IMR-90 (cell line): ENCODE measurements at regions not wholly inside any gene's neighbourhood (a gene's known extent, or its start where the extent isn't known, plus 50 kb on each side); places are given as distances from the start of the nearest gene placed in this dataset.
A peak's percentile ranks its signal among the peaks of the same experiment; 100 is the strongest.

ENCODE experiments used
- ATAC-seq: fragments of 200-7000 bp; cut with Tn5 transposase; 2 replicates; pipeline ENCODE4 v1.9.1; 2020; ENCODE audit warnings: low read depth, mild to moderate bottlenecking, moderate library complexity
- BruUV-seq: library from RNA; stranded (reverse); fragments of 400-500 nt; replicated peaks from 2 replicates; lab custom pipeline; 2021; lab: Mats Ljungman, UMichigan
- CTCF ChIA-PET: fragments of 300-600 bp; formaldehyde crosslinking; extraction: SDS; loops from one replicate; lab custom pipeline; 2021; ENCODE audit warnings: antibody characterized with exemption; lab: Yijun Ruan, JAX
- POLR2A ChIA-PET: fragments of 300-600 bp; sonication (Branson Sonifier 250); formaldehyde crosslinking; loops from one replicate; lab custom pipeline; 2022; ENCODE audit warnings: antibody characterized with exemption; ENCODE audit not compliant: unreplicated experiment; lab: Charles Lee
- DNase-seq: peaks from one replicate; pipeline ENCODE4 v3.0.0; 2013
- H2AFZ ChIP-seq: replicated peaks from 2 replicates; pipeline ENCODE3; 2013; ENCODE audit warnings: low read length, mild to moderate bottlenecking; ENCODE audit not compliant: poor library complexity
- H2AK5ac ChIP-seq: 2 replicates; pipeline ENCODE4 v1.6.1; 2013; ENCODE audit warnings: low read depth, low read length, inconsistent platforms
- H2AK9ac ChIP-seq: replicated peaks from 2 replicates; pipeline ENCODE3; 2013; ENCODE audit warnings: mild to moderate bottlenecking, low read depth, low read length, moderate library complexity; ENCODE audit not compliant: poor library complexity
- H2BK120ac ChIP-seq: 2 replicates; pipeline ENCODE4 v1.6.1; 2013; ENCODE audit warnings: low read depth, low read length, inconsistent platforms
- H2BK15ac ChIP-seq: 3 replicates; pipeline ENCODE4 v1.6.1; 2013; ENCODE audit warnings: low read depth, low read length, inconsistent platforms
- H2BK20ac ChIP-seq: 2 replicates; pipeline ENCODE4 v1.6.1; 2013; ENCODE audit warnings: low read depth, mild to moderate bottlenecking, inconsistent platforms, low read length, moderate library complexity
- H2BK5ac ChIP-seq: 2 replicates; pipeline ENCODE4 v1.6.1; 2013; ENCODE audit warnings: mild to moderate bottlenecking, low read depth, low read length, inconsistent platforms; ENCODE audit not compliant: poor library complexity, severe bottlenecking
- H3K14ac ChIP-seq: replicated peaks from 2 replicates; pipeline ENCODE4 v1.6.1; 2013; ENCODE audit warnings: low read depth, low read length, inconsistent platforms
- H3K18ac ChIP-seq: 2 replicates; pipeline ENCODE4 v1.6.1; 2013; ENCODE audit warnings: low read depth, low read length, control low read depth
- H3K23ac ChIP-seq: 2 replicates; pipeline ENCODE4 v1.6.1; 2013; ENCODE audit warnings: low read depth, low read length, inconsistent platforms
- H3K27ac ChIP-seq: 2 replicates; pipeline ENCODE4 v1.5.1; 2013; ENCODE audit warnings: mild to moderate bottlenecking, control low read depth, low read length; ENCODE audit not compliant: insufficient read depth
- H3K27me3 ChIP-seq: 2 replicates; pipeline ENCODE4 v1.6.1; 2013; ENCODE audit warnings: low read length; ENCODE audit not compliant: control insufficient read depth, insufficient read depth
- H3K36me3 ChIP-seq: 2 replicates; pipeline ENCODE4 v1.6.1; 2013; ENCODE audit warnings: low read length, mixed read lengths; ENCODE audit not compliant: control insufficient read depth, insufficient read depth
- H3K4ac ChIP-seq: 2 replicates; pipeline ENCODE4 v1.6.1; 2013; ENCODE audit warnings: low read depth, low read length, inconsistent platforms
- H3K4me1 ChIP-seq: 2 replicates; pipeline ENCODE4 v1.6.1; 2013; ENCODE audit warnings: low read length, mixed read lengths; ENCODE audit not compliant: control insufficient read depth, insufficient read depth
- H3K4me2 ChIP-seq: 2 replicates; pipeline ENCODE4 v1.6.1; 2013; ENCODE audit warnings: low read depth, mild to moderate bottlenecking, control low read depth, low read length, moderate library complexity
- H3K4me3 ChIP-seq: 2 replicates; pipeline ENCODE4 v1.5.1; 2013; ENCODE audit warnings: low read depth, mild to moderate bottlenecking, control low read depth, low read length, moderate library complexity; ENCODE audit not compliant: insufficient read depth
- H3K56ac ChIP-seq: 2 replicates; pipeline ENCODE4 v1.6.1; 2013; ENCODE audit warnings: low read length, inconsistent platforms; ENCODE audit not compliant: insufficient read depth; ENCODE audit errors: extremely low read depth
- H3K79me1 ChIP-seq, 2 experiments: 2 replicates each; pipeline ENCODE4 v1.6.1; 2013; ENCODE audit warnings: low read length in 2 of 2, inconsistent platforms in 1 of 2, low read depth in 1 of 2
- H3K9ac ChIP-seq: 2 replicates; pipeline ENCODE4 v1.6.1; 2013; ENCODE audit warnings: low read depth, low read length, control low read depth
- H3K9me1 ChIP-seq: 2 replicates; pipeline ENCODE4 v1.6.1; 2013; ENCODE audit warnings: low read length, inconsistent platforms; ENCODE audit not compliant: insufficient read depth
- H3K9me3 ChIP-seq: 2 replicates; pipeline ENCODE4 v1.6.1; 2013; ENCODE audit warnings: low read length; ENCODE audit not compliant: control insufficient read depth, insufficient read depth
- H4K20me1 ChIP-seq: 2 replicates; pipeline ENCODE4 v1.6.1; 2013; ENCODE audit warnings: low read length, inconsistent platforms; ENCODE audit not compliant: insufficient read depth
- H4K5ac ChIP-seq: 2 replicates; pipeline ENCODE4 v1.6.1; 2013; ENCODE audit warnings: mild to moderate bottlenecking, low read depth, low read length, control low read depth
- H4K8ac ChIP-seq, 2 experiments: 2 replicates each; pipeline ENCODE4 v1.6.1; 2013; ENCODE audit warnings: low read depth in 2 of 2, low read length in 2 of 2, control low read depth in 1 of 2, inconsistent platforms in 1 of 2
- H4K91ac ChIP-seq: 2 replicates; pipeline ENCODE4 v1.6.1; 2013; ENCODE audit warnings: low read depth, low read length, inconsistent platforms; ENCODE audit not compliant: insufficient read depth
- BHLHE40 ChIP-seq: fragments of 150-350 bp; IDR thresholded peaks from 2 replicates; pipeline ENCODE4 v1.6.1; 2016; ENCODE audit warnings: mild to moderate bottlenecking, low read depth, low read length
- CEBPB ChIP-seq: IDR thresholded peaks from 2 replicates; pipeline ENCODE4 v1.6.1; 2012; ENCODE audit warnings: low read depth, low read length, improper control_type of control experiment
- CTCF ChIP-seq: conservative IDR thresholded peaks from 2 replicates; pipeline ENCODE4 v1.5.1; 2012; ENCODE audit warnings: mild to moderate bottlenecking, low read depth, low read length, improper control_type of control experiment
- FOS ChIP-seq: fragments of 150-350 bp; IDR thresholded peaks from 2 replicates; pipeline ENCODE4 v1.6.1; 2016; ENCODE audit warnings: low read depth, low read length
- MAFK ChIP-seq: IDR thresholded peaks from 2 replicates; pipeline ENCODE4 v1.6.1; 2012; ENCODE audit warnings: low read depth, low read length, improper control_type of control experiment
- MAZ ChIP-seq: IDR thresholded peaks from 2 replicates; pipeline ENCODE4 v1.6.1; 2012; ENCODE audit warnings: low read depth, mild to moderate bottlenecking, low read length, improper control_type of control experiment, moderate library complexity, borderline replicate concordance
- MXI1 ChIP-seq: IDR thresholded peaks from 2 replicates; pipeline ENCODE4 v1.6.1; 2012; ENCODE audit warnings: low read depth, mild to moderate bottlenecking, low read length, moderate library complexity, borderline replicate concordance
- NFE2L2 ChIP-seq: fragments of 150-350 bp; IDR thresholded peaks from 2 replicates; pipeline ENCODE4 v1.6.1; 2016; ENCODE audit warnings: low read depth, mild to moderate bottlenecking, low read length
- POLR2A ChIP-seq: IDR thresholded peaks from 2 replicates; pipeline ENCODE4 v1.6.1; 2012; ENCODE audit warnings: mild to moderate bottlenecking, low read depth, low read length
- RAD21 ChIP-seq: IDR thresholded peaks from 2 replicates; pipeline ENCODE4 v1.6.1; 2012; ENCODE audit warnings: low read length, improper control_type of control experiment
- RCOR1 ChIP-seq: IDR thresholded peaks from 2 replicates; pipeline ENCODE4 v1.6.1; 2012; ENCODE audit warnings: mild to moderate bottlenecking, low read length, improper control_type of control experiment; ENCODE audit not compliant: insufficient replicate concordance
- RFX5 ChIP-seq: IDR thresholded peaks from 2 replicates; pipeline ENCODE4 v1.8.0; 2012; ENCODE audit warnings: low read depth, mild to moderate bottlenecking, low read length, moderate library complexity
- SMC3 ChIP-seq: fragments of 150-350 bp; IDR thresholded peaks from 2 replicates; pipeline ENCODE4 v1.6.1; 2016; ENCODE audit warnings: low read depth, mild to moderate bottlenecking, antibody characterized with exemption, low read length, moderate library complexity
- USF2 ChIP-seq: fragments of 150-350 bp; IDR thresholded peaks from 2 replicates; pipeline ENCODE4 v1.6.1; 2017; ENCODE audit warnings: mild to moderate bottlenecking, antibody characterized with exemption, low read length, low read depth
- WGBS, 2 experiments: methylation state at CpG; one replicate each; pipeline versions ENCODE4 v1.1.5 to v1.1.7; 2013; ENCODE audit warnings: missing lambda C conversion rate in 2 of 2; ENCODE audit not compliant: insufficient read length in 1 of 2; ENCODE audit errors: extremely low coverage in 2 of 2; 5-methylcytosine and 5-hydroxymethylcytosine counted together
- dilution Hi-C: fragments of 300-500 bp; cut with HindIII; formaldehyde crosslinking; loops from one replicate; pipeline ENCODE4 v1.14.3; 2018; ENCODE audit warnings: low sequenced_read_pairs; ENCODE audit not compliant: unreplicated experiment
- in situ Hi-C: fragments of 300-500 bp; cut with MboI; formaldehyde crosslinking; loops from 3 replicates; pipeline ENCODE4 v1.14.3; 2019; ENCODE audit warnings: low sequenced_read_pairs, inconsistent platforms, mixed read lengths
- intact Hi-C: fragments of 100-400 bp; cut with micrococcal nuclease; formaldehyde crosslinking; loops from 2 replicates; pipeline ENCODE4 v1.10.0; 2022
- TF ChIP-seq, protein P1 (sequence below): fragments of 150-350 bp; IDR thresholded peaks from 2 replicates; pipeline ENCODE4 v1.6.1; 2016; ENCODE audit warnings: low read depth, mild to moderate bottlenecking, low read length, moderate library complexity, borderline replicate concordance

- WGBS, 2 experiments = no CpG with 5 or more reads among the region's 5 CpGs
- Histone ChIP-seq H3K36me3 (no peaks in the 10 kb centered on the region), H3K9ac (no peak overlapping the region), H2BK15ac (no peak overlapping the region), H3K27me3 (peaks cover 3% of the 10 kb centered on the region; the same call in 1 of the 2 replicates), H4K91ac (no peak overlapping the region), H3K27ac (no peak overlapping the region), H3K9me3 (no peaks in the 10 kb centered on the region), H2AFZ (peak overlapping the region; percentile 62), H3K18ac (no peak overlapping the region), H2AK9ac (no peak overlapping the region), H2BK20ac (no peak overlapping the region), H2BK5ac (no peak overlapping the region), H3K4ac (no peak overlapping the region), H2BK120ac (no peak overlapping the region; the same call in 1 of the 2 replicates), H3K14ac (no peak overlapping the region), H4K8ac (no peak overlapping the region; a peak in 1 of 4 replicates), H2AK5ac (no peak overlapping the region), H3K56ac (no peak overlapping the region), H3K4me3 (no peak overlapping the region), H3K23ac (no peak overlapping the region), H3K4me1 (peaks cover 11% of the 10 kb centered on the region), H4K20me1 (no peaks in the 10 kb centered on the region), H3K4me2 (no peak overlapping the region; the same call in 1 of the 2 replicates), H3K9me1 (peaks cover 2% of the 10 kb centered on the region; the same call in 1 of the 2 replicates), H3K79me1 (no peaks in the 10 kb centered on the region), H4K5ac (no peak overlapping the region; the same call in 1 of the 2 replicates)
- ChIA-PET POLR2A (interaction anchor here (0.5 kb wide), 1 partner anchor 517 kb away, joined by 5 read pairs; no protein-coding TSS in a partner anchor), CTCF (no interaction called here)
- DNase-seq (peak; percentile 57), ATAC-seq (peak; percentile 78)
- intact Hi-C loops (no loop called here), in situ Hi-C loops (no loop called here), dilution Hi-C loops (no loop called here)
- TF ChIP-seq FOS (no peak), MXI1 (no peak), RAD21 (no peak), POLR2A (no peak), SMC3 (no peak), MAZ (no peak), CTCF (no peak), RCOR1 (no peak), BHLHE40 (no peak), USF2 (no peak), CEBPB (no peak), RFX5 (no peak), NFE2L2 (no peak), MAFK (no peak)
- TF ChIP-seq, protein P1, sequence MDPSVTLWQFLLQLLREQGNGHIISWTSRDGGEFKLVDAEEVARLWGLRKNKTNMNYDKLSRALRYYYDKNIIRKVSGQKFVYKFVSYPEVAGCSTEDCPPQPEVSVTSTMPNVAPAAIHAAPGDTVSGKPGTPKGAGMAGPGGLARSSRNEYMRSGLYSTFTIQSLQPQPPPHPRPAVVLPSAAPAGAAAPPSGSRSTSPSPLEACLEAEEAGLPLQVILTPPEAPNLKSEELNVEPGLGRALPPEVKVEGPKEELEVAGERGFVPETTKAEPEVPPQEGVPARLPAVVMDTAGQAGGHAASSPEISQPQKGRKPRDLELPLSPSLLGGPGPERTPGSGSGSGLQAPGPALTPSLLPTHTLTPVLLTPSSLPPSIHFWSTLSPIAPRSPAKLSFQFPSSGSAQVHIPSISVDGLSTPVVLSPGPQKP = no peak
- BruUV-seq = no TSS peak
These were observed 291.3 kb upstream of the ZMIZ1 start for GRCh38 chr10:78777466-78777865.
